HEK293 (cell line): ENCODE measurements at regions not wholly inside any gene's neighbourhood (a gene's known extent, or its start where the extent isn't known, plus 50 kb on each side); places are given as distances from the start of the nearest gene placed in this dataset.

Experiments used
- CTCF ChIA-PET: fragments of 350-600 bp; formaldehyde crosslinking; extraction: SDS; loops from one replicate; lab custom pipeline; 2021; ENCODE audit warnings: antibody characterized with exemption; lab: Yijun Ruan, JAX
- POLR2A ChIA-PET: fragments of 300-600 bp; formaldehyde crosslinking; extraction: SDS; loops from one replicate; lab custom pipeline; 2020; ENCODE audit warnings: antibody characterized with exemption, inconsistent platforms; lab: Yijun Ruan, JAX
- H3K27ac ChIP-seq: fragments of 200-500 bp; sonication (Bioruptor generic); 2 replicates; pipeline ENCODE4 v1.5.1; 2014; ENCODE audit warnings: low read depth, low read length, control low read depth, inconsistent platforms; ENCODE audit errors: extremely low read depth
- H3K36me3 ChIP-seq, 2 experiments: fragments of 200-500 bp in 1 of 2; sonication (Bioruptor generic) in 1 of 2; 1 replicate in 1 of 2; 2 replicates in 1 of 2; pipeline ENCODE4 v1.5.1; 2014 to 2017; ENCODE audit warnings: inconsistent platforms in 2 of 2, low read length in 2 of 2; ENCODE audit not compliant: control insufficient read depth in 2 of 2, insufficient read depth in 1 of 2
- H3K4me1 ChIP-seq: fragments of 200-500 bp; sonication (Bioruptor generic); 2 replicates; pipeline ENCODE4 v1.5.1; 2014; ENCODE audit warnings: mild to moderate bottlenecking, low read length, inconsistent platforms; ENCODE audit not compliant: control insufficient read depth, insufficient read depth
- H3K4me3 ChIP-seq: 2 replicates; pipeline ENCODE4 v1.5.1; 2011; ENCODE audit warnings: low read depth, mild to moderate bottlenecking, control low read depth, low read length, moderate library complexity
- H3K9me3 ChIP-seq: fragments of 200-500 bp; sonication (Bioruptor generic); 2 replicates; pipeline ENCODE4 v1.5.1; 2014; ENCODE audit warnings: low read depth, low read length, inconsistent platforms; ENCODE audit not compliant: control insufficient read depth, insufficient read depth
- FEZF1 ChIP-seq: fragments of 450-650 bp; formaldehyde crosslinking; IDR thresholded peaks from 2 replicates; pipeline ENCODE4 v1.5.1; 2016; ENCODE audit warnings: missing biosample characterization, missing genetic modification characterization
- ZFP3 ChIP-seq: fragments of 450-650 bp; formaldehyde crosslinking; IDR thresholded peaks from 2 replicates; pipeline ENCODE4 v1.5.1; 2016; ENCODE audit warnings: low read depth, missing biosample characterization, missing genetic modification characterization
- ZIC2 ChIP-seq: fragments of 450-650 bp; formaldehyde crosslinking; IDR thresholded peaks from 2 replicates; pipeline ENCODE4 v1.5.1; 2016; ENCODE audit warnings: missing biosample characterization, missing genetic modification characterization
- ZNF121 ChIP-seq: fragments of 450-650 bp; formaldehyde crosslinking; IDR thresholded peaks from 2 replicates; pipeline ENCODE4 v1.5.1; 2016; ENCODE audit warnings: missing biosample characterization, missing genetic modification characterization
- ZNF19 ChIP-seq: fragments of 450-650 bp; formaldehyde crosslinking; IDR thresholded peaks from 2 replicates; pipeline ENCODE4; 2016; ENCODE audit warnings: missing biosample characterization, missing genetic modification characterization, low read depth
- ZNF202 ChIP-seq: fragments of 450-650 bp; formaldehyde crosslinking; IDR thresholded peaks from 2 replicates; pipeline ENCODE4 v1.5.1; 2016; ENCODE audit warnings: missing biosample characterization, missing genetic modification characterization, borderline replicate concordance
- ZNF335 ChIP-seq: fragments of 450-650 bp; formaldehyde crosslinking; conservative IDR thresholded peaks from 2 replicates; pipeline ENCODE4 v1.5.1; 2016; ENCODE audit warnings: missing biosample characterization, missing genetic modification characterization
- ZNF341 ChIP-seq: fragments of 450-650 bp; formaldehyde crosslinking; IDR thresholded peaks from 2 replicates; pipeline ENCODE4; 2016; ENCODE audit warnings: low read depth, missing biosample characterization, missing genetic modification characterization
- ZNF416 ChIP-seq: fragments of 450-650 bp; formaldehyde crosslinking; IDR thresholded peaks from 2 replicates; pipeline ENCODE4 v1.5.1; 2016; ENCODE audit warnings: missing biosample characterization, missing genetic modification characterization
- ZNF433 ChIP-seq: fragments of 450-650 bp; formaldehyde crosslinking; IDR thresholded peaks from 2 replicates; pipeline ENCODE4 v1.5.1; 2016; ENCODE audit warnings: missing biosample characterization, missing genetic modification characterization, low read depth
- ZNF530 ChIP-seq: fragments of 450-650 bp; formaldehyde crosslinking; IDR thresholded peaks from 2 replicates; pipeline ENCODE4 v1.5.1; 2016; ENCODE audit warnings: low read depth, missing biosample characterization, missing genetic modification characterization
- ZNF600 ChIP-seq: fragments of 450-650 bp; formaldehyde crosslinking; IDR thresholded peaks from 2 replicates; pipeline ENCODE4 v1.5.1; 2016; ENCODE audit warnings: missing biosample characterization, missing genetic modification characterization
- TF ChIP-seq, protein P1 (sequence below): fragments of 450-650 bp; formaldehyde crosslinking; IDR thresholded peaks from 2 replicates; pipeline ENCODE4 v1.5.1; 2016; ENCODE audit warnings: missing biosample characterization, missing genetic modification characterization
- TF ChIP-seq, protein P2 (sequence below): fragments of 450-650 bp; formaldehyde crosslinking; IDR thresholded peaks from 2 replicates; pipeline ENCODE4 v1.5.1; 2017; ENCODE audit warnings: missing biosample characterization, missing genetic modification characterization
- TF ChIP-seq, protein P3 (sequence below): fragments of 450-650 bp; formaldehyde crosslinking; IDR thresholded peaks from 2 replicates; pipeline ENCODE4 v1.5.1; 2016; ENCODE audit warnings: missing biosample characterization, missing genetic modification characterization
- TF ChIP-seq, protein P4 (sequence below): fragments of 450-650 bp; formaldehyde crosslinking; IDR thresholded peaks from 2 replicates; pipeline ENCODE4 v1.5.1; 2016; ENCODE audit warnings: missing biosample characterization, missing genetic modification characterization, low read depth
- TF ChIP-seq, protein P5 (sequence below): fragments of 450-650 bp; formaldehyde crosslinking; IDR thresholded peaks from 2 replicates; pipeline ENCODE4 v1.5.1; 2016; ENCODE audit warnings: missing biosample characterization, missing genetic modification characterization
- TF ChIP-seq, protein P6 (sequence below): fragments of 450-650 bp; formaldehyde crosslinking; IDR thresholded peaks from 2 replicates; pipeline ENCODE4; 2016; ENCODE audit warnings: missing biosample characterization, missing genetic modification characterization

DNA sequence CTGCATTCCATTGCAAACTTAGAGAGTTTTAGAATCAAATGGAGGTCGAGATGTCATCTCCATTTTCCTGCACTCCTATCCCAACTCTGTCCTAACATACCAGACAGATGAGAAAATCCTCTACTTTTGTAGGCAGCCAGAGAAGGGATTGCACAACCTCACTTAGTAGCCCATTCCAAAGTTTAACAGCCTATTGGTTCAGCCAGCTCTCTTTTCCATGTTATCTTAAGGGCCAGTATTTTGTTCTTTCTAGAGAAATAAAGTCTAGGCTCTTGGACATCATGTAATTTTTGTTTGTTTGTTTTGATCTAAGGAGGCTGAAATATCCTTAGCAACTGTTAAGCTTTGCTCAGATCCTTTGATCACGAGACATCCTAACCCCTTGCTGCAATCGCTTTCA, 173.0 kb downstream of the COX18 start (continued):
- no peak for TF ChIP-seq ZNF433 (tag by site-specific recombination)

DNA sequence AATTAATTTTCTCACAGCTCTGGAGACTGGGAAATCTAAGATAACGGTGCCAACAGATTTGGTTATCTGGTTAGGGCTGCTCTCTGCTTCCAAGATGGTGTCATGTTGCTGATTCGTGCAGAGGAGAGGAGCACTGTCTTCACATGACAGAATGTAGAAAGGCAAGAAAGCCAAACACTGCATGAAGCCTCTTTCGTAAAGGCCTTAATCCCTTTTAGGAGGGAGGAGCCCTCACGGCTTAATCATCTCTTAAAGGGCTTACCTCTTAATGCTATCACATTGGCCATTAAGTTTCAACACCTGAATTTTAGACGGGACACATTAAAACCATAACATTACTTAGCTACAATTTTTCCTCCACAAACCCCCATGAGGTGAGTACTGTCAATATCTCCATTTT, 174.1 kb downstream of the COX18 start:
- POLR2A ChIA-PET = no interaction called here
- Histone ChIP-seq H3K4me3 (no peak overlapping the region), H3K4me1 (no peaks in the 10 kb centered on the region), H3K36me3 (no peaks in the 10 kb centered on the region), H3K27ac (no peak overlapping the region), H3K9me3 (no peaks in the 10 kb centered on the region)
- TF ChIP-seq ZNF600 (tag by site-specific recombination) = no peak
- TF ChIP-seq, protein P1, sequence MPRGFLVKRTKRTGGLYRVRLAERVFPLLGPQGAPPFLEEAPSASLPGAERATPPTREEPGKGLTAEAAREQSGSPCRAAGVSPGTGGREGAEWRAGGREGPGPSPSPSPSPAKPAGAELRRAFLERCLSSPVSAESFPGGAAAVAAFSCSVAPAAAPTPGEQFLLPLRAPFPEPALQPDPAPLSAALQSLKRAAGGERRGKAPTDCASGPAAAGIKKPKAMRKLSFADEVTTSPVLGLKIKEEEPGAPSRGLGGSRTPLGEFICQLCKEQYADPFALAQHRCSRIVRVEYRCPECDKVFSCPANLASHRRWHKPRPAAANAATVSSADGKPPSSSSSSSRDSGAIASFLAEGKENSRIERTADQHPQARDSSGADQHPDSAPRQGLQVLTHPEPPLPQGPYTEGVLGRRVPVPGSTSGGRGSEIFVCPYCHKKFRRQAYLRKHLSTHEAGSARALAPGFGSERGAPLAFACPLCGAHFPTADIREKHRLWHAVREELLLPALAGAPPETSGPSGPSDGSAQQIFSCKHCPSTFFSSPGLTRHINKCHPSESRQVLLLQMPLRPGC (tag by site-specific recombination) = no peak
- TF ChIP-seq, protein P2, sequence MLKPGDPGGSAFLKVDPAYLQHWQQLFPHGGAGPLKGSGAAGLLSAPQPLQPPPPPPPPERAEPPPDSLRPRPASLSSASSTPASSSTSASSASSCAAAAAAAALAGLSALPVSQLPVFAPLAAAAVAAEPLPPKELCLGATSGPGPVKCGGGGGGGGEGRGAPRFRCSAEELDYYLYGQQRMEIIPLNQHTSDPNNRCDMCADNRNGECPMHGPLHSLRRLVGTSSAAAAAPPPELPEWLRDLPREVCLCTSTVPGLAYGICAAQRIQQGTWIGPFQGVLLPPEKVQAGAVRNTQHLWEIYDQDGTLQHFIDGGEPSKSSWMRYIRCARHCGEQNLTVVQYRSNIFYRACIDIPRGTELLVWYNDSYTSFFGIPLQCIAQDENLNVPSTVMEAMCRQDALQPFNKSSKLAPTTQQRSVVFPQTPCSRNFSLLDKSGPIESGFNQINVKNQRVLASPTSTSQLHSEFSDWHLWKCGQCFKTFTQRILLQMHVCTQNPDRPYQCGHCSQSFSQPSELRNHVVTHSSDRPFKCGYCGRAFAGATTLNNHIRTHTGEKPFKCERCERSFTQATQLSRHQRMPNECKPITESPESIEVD (tag by site-specific recombination) = no peak
- TF ChIP-seq ZNF19 (tag by site-specific recombination) = no peak
- CTCF ChIA-PET = interaction anchor here (0.5 kb wide), 1 partner anchor 8 kb away, joined by 4 read pairs; no protein-coding TSS in a partner anchor

DNA sequence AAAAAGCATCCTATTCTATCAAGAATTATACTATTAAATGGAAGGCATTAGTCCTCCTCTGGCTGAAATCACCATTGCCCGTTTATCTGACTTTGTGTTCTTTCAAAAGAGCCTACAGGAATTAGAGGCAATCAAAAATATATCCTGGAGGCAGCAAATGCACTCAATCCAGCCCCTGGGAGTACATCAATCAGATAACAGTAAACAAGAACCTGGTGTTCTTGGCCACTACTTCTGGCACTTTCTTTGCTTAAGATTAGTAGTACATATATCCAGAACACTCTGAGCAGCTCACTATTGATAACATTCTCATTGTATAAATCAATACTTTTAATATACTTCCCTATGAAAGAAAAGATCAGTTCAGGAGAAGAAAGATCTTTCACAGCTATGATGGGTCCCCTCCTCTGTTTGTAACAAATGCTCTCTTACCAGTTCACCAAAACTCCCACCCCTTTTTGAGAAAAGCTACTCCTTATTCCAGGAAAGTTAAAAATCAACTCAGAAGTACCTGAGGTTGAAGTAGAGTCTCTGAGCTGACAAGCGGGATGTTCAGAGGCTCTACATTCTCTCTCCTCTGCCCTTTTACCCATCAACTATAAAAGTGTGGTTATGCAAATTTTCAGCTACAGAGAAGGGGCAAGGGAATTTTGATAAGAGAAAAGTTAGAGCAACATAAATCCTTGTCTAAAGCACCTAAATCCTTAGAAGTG, 176.0 kb downstream of the COX18 start:
- H3K27ac ChIP-seq = no peak overlapping the region
- no peak for TF ChIP-seq ZNF202 (tag by site-specific recombination)
- POLR2A ChIA-PET = no interaction called here
- CTCF ChIA-PET = interaction anchor here (0.6 kb wide), 2 partner anchors 16 to 397 kb away, joined by 3 read pairs; no protein-coding TSS in a partner anchor
- no peak overlapping the region for H3K4me3 ChIP-seq
- no peaks in the 10 kb centered on the region for H3K36me3 ChIP-seq
- H3K9me3 ChIP-seq = no peaks in the 10 kb centered on the region
- no peaks in the 10 kb centered on the region for H3K4me1 ChIP-seq

DNA sequence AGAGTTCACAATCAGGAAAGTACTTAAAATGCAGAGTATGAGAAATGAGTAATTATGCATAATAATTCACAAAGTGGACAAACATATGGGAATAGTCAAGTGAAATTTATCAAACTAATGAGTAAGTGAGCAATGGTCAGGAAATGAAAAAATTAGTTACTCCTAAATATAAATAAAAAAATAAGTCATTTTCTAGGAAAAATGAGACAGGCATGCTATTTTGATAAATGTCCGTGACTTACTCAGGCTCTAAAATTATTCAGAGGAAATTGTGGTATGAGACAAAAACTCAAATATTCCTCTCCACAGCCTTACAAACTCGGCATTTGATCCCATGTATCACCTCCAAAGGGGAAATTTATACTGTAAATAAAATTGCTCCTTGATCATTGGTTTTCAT, 181.2 kb downstream of the COX18 start:
- Histone ChIP-seq H3K9me3 (no peaks in the 10 kb centered on the region), H3K4me3 (no peak overlapping the region), H3K27ac (no peak overlapping the region), H3K4me1 (no peaks in the 10 kb centered on the region), H3K36me3 (no peaks in the 10 kb centered on the region)
- ChIA-PET POLR2A (no interaction called here), CTCF (no interaction called here)
- TF ChIP-seq, protein P3, sequence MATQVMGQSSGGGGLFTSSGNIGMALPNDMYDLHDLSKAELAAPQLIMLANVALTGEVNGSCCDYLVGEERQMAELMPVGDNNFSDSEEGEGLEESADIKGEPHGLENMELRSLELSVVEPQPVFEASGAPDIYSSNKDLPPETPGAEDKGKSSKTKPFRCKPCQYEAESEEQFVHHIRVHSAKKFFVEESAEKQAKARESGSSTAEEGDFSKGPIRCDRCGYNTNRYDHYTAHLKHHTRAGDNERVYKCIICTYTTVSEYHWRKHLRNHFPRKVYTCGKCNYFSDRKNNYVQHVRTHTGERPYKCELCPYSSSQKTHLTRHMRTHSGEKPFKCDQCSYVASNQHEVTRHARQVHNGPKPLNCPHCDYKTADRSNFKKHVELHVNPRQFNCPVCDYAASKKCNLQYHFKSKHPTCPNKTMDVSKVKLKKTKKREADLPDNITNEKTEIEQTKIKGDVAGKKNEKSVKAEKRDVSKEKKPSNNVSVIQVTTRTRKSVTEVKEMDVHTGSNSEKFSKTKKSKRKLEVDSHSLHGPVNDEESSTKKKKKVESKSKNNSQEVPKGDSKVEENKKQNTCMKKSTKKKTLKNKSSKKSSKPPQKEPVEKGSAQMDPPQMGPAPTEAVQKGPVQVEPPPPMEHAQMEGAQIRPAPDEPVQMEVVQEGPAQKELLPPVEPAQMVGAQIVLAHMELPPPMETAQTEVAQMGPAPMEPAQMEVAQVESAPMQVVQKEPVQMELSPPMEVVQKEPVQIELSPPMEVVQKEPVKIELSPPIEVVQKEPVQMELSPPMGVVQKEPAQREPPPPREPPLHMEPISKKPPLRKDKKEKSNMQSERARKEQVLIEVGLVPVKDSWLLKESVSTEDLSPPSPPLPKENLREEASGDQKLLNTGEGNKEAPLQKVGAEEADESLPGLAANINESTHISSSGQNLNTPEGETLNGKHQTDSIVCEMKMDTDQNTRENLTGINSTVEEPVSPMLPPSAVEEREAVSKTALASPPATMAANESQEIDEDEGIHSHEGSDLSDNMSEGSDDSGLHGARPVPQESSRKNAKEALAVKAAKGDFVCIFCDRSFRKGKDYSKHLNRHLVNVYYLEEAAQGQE (tag by site-specific recombination) = no peak
- TF ChIP-seq, protein P4, sequence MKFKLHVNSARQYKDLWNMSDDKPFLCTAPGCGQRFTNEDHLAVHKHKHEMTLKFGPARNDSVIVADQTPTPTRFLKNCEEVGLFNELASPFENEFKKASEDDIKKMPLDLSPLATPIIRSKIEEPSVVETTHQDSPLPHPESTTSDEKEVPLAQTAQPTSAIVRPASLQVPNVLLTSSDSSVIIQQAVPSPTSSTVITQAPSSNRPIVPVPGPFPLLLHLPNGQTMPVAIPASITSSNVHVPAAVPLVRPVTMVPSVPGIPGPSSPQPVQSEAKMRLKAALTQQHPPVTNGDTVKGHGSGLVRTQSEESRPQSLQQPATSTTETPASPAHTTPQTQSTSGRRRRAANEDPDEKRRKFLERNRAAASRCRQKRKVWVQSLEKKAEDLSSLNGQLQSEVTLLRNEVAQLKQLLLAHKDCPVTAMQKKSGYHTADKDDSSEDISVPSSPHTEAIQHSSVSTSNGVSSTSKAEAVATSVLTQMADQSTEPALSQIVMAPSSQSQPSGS (tag by site-specific recombination) = no peak
- TF ChIP-seq ZIC2 (tag by site-specific recombination) (no peak), ZNF416 (tag by site-specific recombination) (no peak), ZNF335 (tag by site-specific recombination) (no peak), FEZF1 (tag by site-specific recombination) (no peak), ZFP3 (tag by site-specific recombination) (no peak), ZNF341 (tag by site-specific recombination) (no peak), ZNF121 (tag by site-specific recombination) (no peak), ZNF530 (tag by site-specific recombination) (no peak)
- TF ChIP-seq, protein P5, sequence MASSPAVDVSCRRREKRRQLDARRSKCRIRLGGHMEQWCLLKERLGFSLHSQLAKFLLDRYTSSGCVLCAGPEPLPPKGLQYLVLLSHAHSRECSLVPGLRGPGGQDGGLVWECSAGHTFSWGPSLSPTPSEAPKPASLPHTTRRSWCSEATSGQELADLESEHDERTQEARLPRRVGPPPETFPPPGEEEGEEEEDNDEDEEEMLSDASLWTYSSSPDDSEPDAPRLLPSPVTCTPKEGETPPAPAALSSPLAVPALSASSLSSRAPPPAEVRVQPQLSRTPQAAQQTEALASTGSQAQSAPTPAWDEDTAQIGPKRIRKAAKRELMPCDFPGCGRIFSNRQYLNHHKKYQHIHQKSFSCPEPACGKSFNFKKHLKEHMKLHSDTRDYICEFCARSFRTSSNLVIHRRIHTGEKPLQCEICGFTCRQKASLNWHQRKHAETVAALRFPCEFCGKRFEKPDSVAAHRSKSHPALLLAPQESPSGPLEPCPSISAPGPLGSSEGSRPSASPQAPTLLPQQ = no peak
- TF ChIP-seq, protein P6, sequence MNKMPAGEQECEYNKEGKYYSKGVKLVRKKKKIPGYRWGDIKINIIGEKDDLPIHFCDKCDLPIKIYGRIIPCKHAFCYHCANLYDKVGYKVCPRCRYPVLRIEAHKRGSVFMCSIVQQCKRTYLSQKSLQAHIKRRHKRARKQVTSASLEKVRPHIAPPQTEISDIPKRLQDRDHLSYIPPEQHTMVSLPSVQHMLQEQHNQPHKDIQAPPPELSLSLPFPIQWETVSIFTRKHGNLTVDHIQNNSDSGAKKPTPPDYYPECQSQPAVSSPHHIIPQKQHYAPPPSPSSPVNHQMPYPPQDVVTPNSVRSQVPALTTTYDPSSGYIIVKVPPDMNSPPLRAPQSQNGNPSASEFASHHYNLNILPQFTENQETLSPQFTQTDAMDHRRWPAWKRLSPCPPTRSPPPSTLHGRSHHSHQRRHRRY (tag by site-specific recombination) = no peak
